Neural cell (in vitro differentiated cells): ENCODE measurements at regions not wholly inside any gene's neighbourhood (a gene's known extent, or its start where the extent isn't known, plus 50 kb on each side); places are given as distances from the start of the nearest gene placed in this dataset.

Experiments
- H2AFZ ChIP-seq: fragments of 200-600, 300-800 bp; sonication (generic), shearing (Covaris generic); 2 replicates; pipeline ENCODE4 v1.6.0; 2014; ENCODE audit warnings: low read depth, mild to moderate bottlenecking, antibody characterized with exemption, low read length, moderate library complexity
- H3F3A ChIP-seq: fragments of 200-600 bp; shearing (Covaris generic); 2 replicates; pipeline ENCODE4 v1.6.1; 2016; ENCODE audit warnings: mild to moderate bottlenecking, moderate library complexity, mixed read lengths, antibody characterized with exemption, low read length; ENCODE audit not compliant: insufficient read depth, poor library complexity, severe bottlenecking
- H3K27ac ChIP-seq: fragments of 200-600, 300-800 bp; sonication (generic), shearing (Covaris generic); 2 replicates; pipeline ENCODE4 v1.5.1; 2014; ENCODE audit warnings: mild to moderate bottlenecking, low read length, moderate library complexity
- H3K27me3 ChIP-seq: fragments of 300-800, 200-600 bp; sonication (generic), shearing (Covaris generic); 2 replicates; pipeline ENCODE4 v1.6.0; 2014; ENCODE audit warnings: mild to moderate bottlenecking, low read depth, low read length, moderate library complexity; ENCODE audit not compliant: insufficient read depth
- H3K36me3 ChIP-seq: fragments of 300-800, 200-600 bp; sonication (generic), shearing (Covaris generic); 2 replicates; pipeline ENCODE4 v1.5.1; 2014; ENCODE audit warnings: mild to moderate bottlenecking, antibody characterized with exemption, low read length, moderate library complexity; ENCODE audit not compliant: insufficient read depth
- H3K4me2 ChIP-seq: fragments of 300-800, 200-600 bp; sonication (generic), shearing (Covaris generic); 2 replicates; pipeline ENCODE4 v1.6.0; 2014; ENCODE audit warnings: mild to moderate bottlenecking, low read length
- H3K4me3 ChIP-seq: fragments of 300-800, 200-600 bp; sonication (generic), shearing (Covaris generic); 2 replicates; pipeline ENCODE4 v1.5.1; 2014; ENCODE audit warnings: mild to moderate bottlenecking, low read length, moderate library complexity
- H3K79me2 ChIP-seq: fragments of 200-600 bp; shearing (Covaris generic); replicated peaks from 2 replicates; pipeline ENCODE4 v1.6.0; 2014; ENCODE audit warnings: mild to moderate bottlenecking, low read length, moderate library complexity; ENCODE audit not compliant: insufficient read depth
- H3K9ac ChIP-seq: fragments of 300-800, 200-600 bp; sonication (generic), shearing (Covaris generic); 2 replicates; pipeline ENCODE4 v1.6.1; 2016; ENCODE audit warnings: mild to moderate bottlenecking, low read length, mixed read lengths
- H3K9me2 ChIP-seq: fragments of 200-600 bp; shearing (Covaris generic); 2 replicates; pipeline ENCODE4 v1.6.1; 2016; ENCODE audit warnings: mild to moderate bottlenecking, low read length, mixed read lengths; ENCODE audit not compliant: insufficient read depth
- H3K9me3 ChIP-seq: fragments of 200-600, 300-800 bp; sonication (generic), shearing (Covaris generic); 2 replicates; pipeline ENCODE4 v1.6.1; 2016; ENCODE audit warnings: mild to moderate bottlenecking, mixed run types, low read length, moderate library complexity, mixed read lengths
- H4K20me1 ChIP-seq: fragments of 200-600 bp; shearing (Covaris generic); 2 replicates; pipeline ENCODE4 v1.6.1; 2016; ENCODE audit warnings: mild to moderate bottlenecking, mixed run types; ENCODE audit not compliant: insufficient read depth
- CTCF ChIP-seq: fragments of 450-650 bp; IDR thresholded peaks from 2 replicates; pipeline ENCODE4 v1.5.1; 2014; ENCODE audit warnings: antibody characterized with exemption, mild to moderate bottlenecking, moderate library complexity; ENCODE audit not compliant: poor library complexity, severe bottlenecking
- EP300 ChIP-seq: fragments of 450-650 bp; conservative IDR thresholded peaks from 2 replicates; pipeline ENCODE4 v1.6.1; 2014; ENCODE audit warnings: antibody characterized with exemption, mild to moderate bottlenecking, moderate library complexity; ENCODE audit not compliant: poor library complexity, severe bottlenecking
- EZH2 ChIP-seq: fragments of 200-600, 300-800 bp; shearing (Covaris generic), sonication (generic); IDR thresholded peaks from 2 replicates; pipeline ENCODE4 v1.6.1; 2014; ENCODE audit warnings: antibody characterized with exemption, low read length, borderline replicate concordance, mild to moderate bottlenecking; ENCODE audit not compliant: insufficient read depth, poor library complexity, severe bottlenecking
- MXI1 ChIP-seq: fragments of 450-650 bp; conservative IDR thresholded peaks from 2 replicates; pipeline ENCODE4 v1.6.1; 2014; ENCODE audit warnings: antibody characterized with exemption, mild to moderate bottlenecking; ENCODE audit not compliant: poor library complexity, severe bottlenecking
- POLR2AphosphoS5 ChIP-seq: IDR thresholded peaks from 2 replicates; pipeline ENCODE4 v1.6.1; 2012
- RAD21 ChIP-seq: fragments of 450-650 bp; conservative IDR thresholded peaks from 2 replicates; pipeline ENCODE4 v1.6.1; 2014; ENCODE audit warnings: antibody characterized with exemption, mild to moderate bottlenecking, moderate library complexity
- REST ChIP-seq: IDR thresholded peaks from 2 replicates; pipeline ENCODE4 v1.6.1; 2012; ENCODE audit warnings: borderline replicate concordance
- SMC3 ChIP-seq: fragments of 450-650 bp; conservative IDR thresholded peaks from 2 replicates; pipeline ENCODE4 v1.6.1; 2014; ENCODE audit warnings: antibody characterized with exemption, mild to moderate bottlenecking, moderate library complexity; ENCODE audit not compliant: poor library complexity
- TAF1 ChIP-seq: IDR thresholded peaks from 2 replicates; pipeline ENCODE4 v1.6.1; 2012; ENCODE audit warnings: low read depth

- Histone ChIP-seq H3K9me2 (no peaks in the 10 kb centered on the region), H3K27me3 (no peaks in the 10 kb centered on the region), H3K36me3 (no peaks in the 10 kb centered on the region), H3K9me3 (no peaks in the 10 kb centered on the region), H2AFZ (no peak overlapping the region), H3K4me2 (no peak overlapping the region), H3K79me2 (no peaks in the 10 kb centered on the region), H3F3A (no peaks in the 10 kb centered on the region), H3K4me3 (no peak overlapping the region), H3K9ac (no peak overlapping the region), H3K27ac (no peak overlapping the region), H4K20me1 (no peaks in the 10 kb centered on the region)
- TF ChIP-seq RAD21 = no peak
- no peak for TF ChIP-seq CTCF
- no peak for TF ChIP-seq EZH2
Measured at GRCh38 chr5:28505121-28505520, 1466.7 kb upstream of the CDH9 start.

GRCh38 chr5:28500511-28500910, 1462.1 kb upstream of the CDH9 start:
- Histone ChIP-seq H3K79me2 (no peaks in the 10 kb centered on the region), H3K4me2 (no peak overlapping the region), H3K4me3 (no peak overlapping the region), H3K9ac (no peak overlapping the region), H3K27ac (no peak overlapping the region), H3K9me3 (no peaks in the 10 kb centered on the region), H3K27me3 (no peaks in the 10 kb centered on the region), H3K9me2 (no peaks in the 10 kb centered on the region), H4K20me1 (no peaks in the 10 kb centered on the region), H3K36me3 (no peaks in the 10 kb centered on the region), H2AFZ (no peak overlapping the region), H3F3A (no peaks in the 10 kb centered on the region)
- no peak for TF ChIP-seq RAD21
- no peak for TF ChIP-seq TAF1
- no peak for TF ChIP-seq EZH2
- TF ChIP-seq POLR2AphosphoS5 = no peak
- TF ChIP-seq SMC3 = no peak
- no peak for TF ChIP-seq CTCF
- TF ChIP-seq REST = no peak
- no peak for TF ChIP-seq EP300
- no peak for TF ChIP-seq MXI1
